HG03378 (cell line): ENCODE measurements at regions not wholly inside any gene's neighbourhood (a gene's known extent, or its start where the extent isn't known, plus 50 kb on each side); places are given as distances from the start of the nearest gene placed in this dataset.

Source experiments
- ATAC-seq: cut with Tn5 transposase; IDR thresholded peaks from one replicate; pipeline ENCODE4 v1.9.1; 2021; ENCODE audit warnings: mild to moderate bottlenecking, moderate library complexity; ENCODE audit not compliant: unreplicated experiment

DNA sequence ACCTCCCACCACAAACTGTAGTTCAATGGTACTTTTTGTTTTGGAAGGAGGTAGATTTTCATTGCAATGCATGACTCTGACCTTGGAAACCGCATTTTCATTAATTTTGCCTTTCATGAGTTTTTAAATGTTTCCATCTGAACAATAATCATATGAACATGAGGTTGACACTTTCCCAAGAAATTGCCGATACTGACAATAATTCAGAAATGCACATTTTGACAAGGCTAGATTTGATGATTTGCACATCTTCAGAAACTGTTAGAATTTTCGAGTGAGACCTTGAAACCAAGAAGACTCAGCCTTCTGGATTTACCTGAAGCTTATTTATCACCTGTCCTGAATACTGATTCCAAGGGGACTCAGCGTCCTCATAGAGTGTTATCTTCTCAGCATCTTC is 93.8 kb upstream of the NTRK2 start:
- no peak for ATAC-seq

- no peak for ATAC-seq
Measured at GRCh38 chr9:84583866-84584265, 85.7 kb upstream of the NTRK2 start.

DNA sequence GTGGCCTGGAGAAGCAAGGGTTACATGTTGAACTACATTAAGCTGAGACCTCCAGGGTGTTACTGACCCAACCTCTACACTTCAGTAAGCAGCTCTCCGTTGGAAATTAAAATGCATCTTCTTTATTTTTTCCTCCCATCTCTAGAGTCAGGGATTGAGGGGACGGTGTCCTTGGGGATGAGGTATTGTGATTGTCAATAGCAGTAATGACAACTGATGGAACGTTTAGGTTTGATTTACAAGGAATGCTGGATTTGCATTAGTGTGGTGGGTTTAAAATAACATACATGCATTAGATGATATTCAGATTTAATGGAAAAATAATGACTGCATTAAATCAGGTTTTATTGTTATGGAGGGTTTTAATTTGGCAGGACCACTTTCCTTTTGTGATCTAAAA is 82.9 kb upstream of the NTRK2 start:
- ATAC-seq: no peak

- ATAC-seq: no peak
Measured at GRCh38 chr9:84587153-84587552, 82.4 kb upstream of the NTRK2 start.

DNA sequence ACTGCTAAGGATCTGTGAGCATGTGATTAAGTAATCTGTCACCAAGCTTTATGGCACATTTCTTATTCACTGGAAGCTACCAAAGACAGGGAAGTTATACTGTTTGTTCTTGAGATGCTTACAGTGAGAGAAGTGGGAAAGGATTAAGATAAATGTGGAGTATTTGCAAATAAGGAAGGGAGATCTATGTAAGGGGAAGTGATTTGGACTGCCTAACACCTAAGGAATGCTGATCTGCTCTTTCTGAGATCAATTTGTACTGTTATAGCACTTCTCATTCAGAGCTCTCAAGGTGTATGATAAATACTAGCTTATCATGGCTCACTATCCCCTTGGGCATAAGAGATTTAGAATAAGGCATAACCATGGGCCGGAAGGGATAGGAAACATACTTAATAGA is 80.0 kb upstream of the NTRK2 start:
- no peak for ATAC-seq

DNA sequence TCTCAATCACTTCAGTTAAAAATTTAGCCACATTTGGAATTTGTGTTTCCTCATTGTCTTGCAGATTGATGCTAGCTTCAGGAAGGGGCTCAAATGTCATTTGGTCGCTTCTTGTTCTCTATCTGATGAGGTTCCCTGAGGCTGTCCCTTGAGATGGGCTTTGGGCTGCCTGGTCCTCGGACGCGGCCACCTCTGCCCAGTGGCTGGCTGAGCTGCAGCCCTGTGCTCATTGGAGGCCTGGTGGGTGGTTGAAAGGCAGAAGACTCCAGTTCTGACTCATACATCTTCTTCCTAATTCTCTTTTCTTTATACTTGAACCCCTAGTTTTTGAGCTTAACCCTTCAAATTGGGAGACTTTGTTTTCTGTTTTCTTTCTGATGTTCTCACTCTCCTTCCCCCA is 78.8 kb upstream of the NTRK2 start:
- no peak for ATAC-seq

GRCh38 chr9:84592918-84593317 is 76.6 kb upstream of the NTRK2 start:
- ATAC-seq: no peak

DNA sequence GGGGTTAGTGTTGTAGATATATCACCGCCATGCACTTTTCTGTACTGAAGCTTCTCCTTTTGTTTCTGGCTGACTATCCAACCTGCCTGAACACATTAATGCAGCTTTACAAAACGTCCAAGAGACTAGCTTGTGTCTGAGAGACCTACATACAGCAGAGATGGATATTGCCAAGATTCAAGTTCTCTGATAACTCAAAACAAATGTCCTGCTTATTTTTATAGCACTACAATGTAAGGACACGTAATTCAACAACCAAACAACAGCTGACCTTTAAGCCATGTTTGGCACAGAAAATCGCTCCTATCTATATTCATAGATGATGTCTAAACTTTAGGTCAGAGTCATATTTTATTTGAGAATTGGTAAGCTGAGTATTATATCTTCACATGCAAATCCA is 76.2 kb upstream of the NTRK2 start:
- ATAC-seq: no peak

DNA sequence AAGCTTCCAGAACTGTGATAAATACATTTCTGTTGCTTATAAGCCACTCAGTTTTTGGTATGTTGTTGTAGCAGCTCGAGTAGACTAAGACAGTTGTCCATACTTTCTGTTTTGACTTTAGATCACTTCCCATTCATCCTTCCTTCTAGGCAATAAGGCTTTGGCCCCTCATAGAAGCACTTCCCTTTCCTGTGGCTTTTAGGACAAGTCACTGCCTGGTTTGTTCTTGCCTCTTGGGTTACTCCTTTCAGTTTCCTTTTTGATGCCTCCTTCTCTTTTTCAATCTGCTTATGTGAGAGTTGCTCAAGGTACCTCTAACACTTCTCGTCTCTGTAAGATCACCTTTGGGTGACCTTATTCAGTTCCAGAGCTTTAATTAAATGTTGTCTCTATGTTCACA is 72.4 kb upstream of the NTRK2 start:
- peak; percentile 92 for ATAC-seq

GRCh38 chr9:84598921-84599636 is 70.5 kb upstream of the NTRK2 start:
- no peak for ATAC-seq

DNA sequence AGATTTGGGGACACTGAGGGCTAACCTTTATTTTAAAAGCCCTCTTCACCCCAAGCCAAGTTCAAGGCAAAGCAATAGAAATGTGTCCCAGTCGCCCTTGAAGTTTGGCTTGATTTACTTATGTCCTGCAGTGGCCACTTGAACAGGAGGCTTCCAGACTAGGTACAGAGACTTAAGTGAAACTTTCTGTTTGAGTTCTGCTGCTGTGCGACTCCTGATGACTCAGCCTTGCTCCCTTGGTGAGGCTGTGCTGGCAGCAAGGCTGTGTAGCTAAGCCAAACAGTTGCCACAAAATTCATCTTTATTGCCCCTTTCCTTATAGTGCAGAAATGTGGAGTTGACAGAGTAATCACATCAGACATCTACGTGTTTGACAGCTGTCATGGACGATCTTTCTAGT is 68.8 kb upstream of the NTRK2 start:
- no peak for ATAC-seq

DNA sequence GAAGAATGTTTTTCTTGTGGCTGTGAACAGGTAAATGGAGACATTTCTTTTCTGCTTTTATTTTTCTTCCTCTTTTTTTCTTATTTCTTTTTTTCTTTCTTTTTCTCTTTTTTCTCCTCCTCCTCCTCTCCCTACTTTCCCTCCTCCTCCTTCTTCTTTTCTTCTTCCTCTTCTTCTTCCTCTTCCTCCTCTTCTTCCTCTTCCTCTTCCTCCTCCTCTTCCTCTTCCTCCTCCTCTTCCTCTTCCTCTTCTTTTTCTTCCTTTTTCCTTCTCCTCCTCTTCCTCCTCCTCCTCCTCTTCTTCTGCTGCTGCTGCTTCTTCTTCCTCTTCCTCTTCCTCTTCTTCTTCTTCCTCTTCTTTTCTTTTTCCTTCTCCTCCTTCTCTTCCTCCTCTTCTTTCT is 65.3 kb upstream of the NTRK2 start:
- no peak for ATAC-seq

DNA sequence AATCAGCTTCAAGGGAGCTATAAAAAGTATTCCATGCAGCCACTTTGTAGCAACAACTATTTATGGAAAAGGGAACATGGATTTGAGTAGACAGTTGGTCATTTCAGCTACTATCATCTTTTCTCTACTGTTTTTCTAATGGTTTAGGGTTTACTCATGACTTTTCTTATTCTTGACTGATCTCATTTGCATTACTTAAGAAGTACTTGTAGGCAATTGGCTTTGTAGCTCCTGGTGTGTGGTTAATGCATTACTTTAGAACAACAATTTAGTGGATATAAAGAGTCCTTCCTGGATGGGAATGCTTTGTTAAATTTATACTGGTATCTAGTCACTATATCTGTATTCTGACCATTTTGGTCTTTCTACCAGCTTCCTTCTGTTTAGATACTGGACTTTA is 59.8 kb upstream of the NTRK2 start:
- ATAC-seq: no peak

DNA sequence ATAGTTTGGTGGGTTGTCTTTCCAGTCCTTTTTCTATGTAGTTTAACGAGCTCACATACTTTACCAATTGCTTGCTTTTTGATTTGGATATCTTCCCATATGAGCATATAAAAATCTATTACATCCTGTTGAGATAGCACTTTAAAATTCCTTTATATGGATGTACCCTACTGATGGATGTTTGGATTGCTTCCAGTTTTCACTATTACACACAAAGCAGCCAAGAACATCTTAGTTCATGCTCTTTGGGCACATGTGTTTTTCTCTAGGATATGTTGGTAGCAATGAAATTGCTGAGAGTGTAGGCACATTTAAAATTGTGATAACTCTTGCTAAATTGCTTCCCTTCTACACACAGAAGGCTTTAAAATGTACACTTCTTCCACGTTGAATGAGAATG is 56.1 kb upstream of the NTRK2 start:
- ATAC-seq: no peak

GRCh38 chr9:84615544-84615943 is 54.0 kb upstream of the NTRK2 start:
- no peak for ATAC-seq

DNA sequence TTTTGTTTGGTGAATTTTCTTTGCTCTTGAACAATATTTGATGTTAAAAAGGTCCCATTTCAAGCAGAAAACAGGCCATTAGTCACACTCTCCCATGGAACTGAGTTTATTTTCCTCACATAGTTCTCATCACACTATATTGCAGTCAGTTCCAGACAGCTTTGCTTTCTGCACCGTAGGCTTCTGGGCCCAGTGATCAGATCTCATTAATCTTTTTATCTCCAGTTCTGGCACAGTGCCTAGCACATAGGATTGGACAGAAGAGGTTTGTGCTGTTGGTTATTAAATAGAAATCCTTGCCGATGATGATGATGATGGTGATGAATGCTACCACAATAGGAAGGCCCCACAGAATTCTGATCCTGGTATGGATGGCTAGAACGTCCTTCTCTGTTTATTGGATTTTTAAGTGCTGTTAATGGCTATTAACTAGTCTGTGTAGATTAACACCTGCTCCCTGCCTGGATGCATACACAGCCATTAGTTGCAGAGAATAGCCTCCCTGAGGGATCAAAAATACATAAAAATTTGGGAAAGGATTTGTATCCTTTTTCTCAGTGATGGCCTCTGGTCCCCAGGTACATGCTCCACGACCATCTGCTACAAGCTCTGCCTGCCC is 52.0 kb upstream of the NTRK2 start:
- no peak for ATAC-seq
